UCSD-AML1 (cell line): ENCODE measurements at regions not wholly inside any gene's neighbourhood (a gene's known extent, or its start where the extent isn't known, plus 50 kb on each side); places are given as distances from the start of the nearest gene placed in this dataset.
"Not testable (repeated sequence)": the region's sequence is repeated elsewhere in the genome, so short reads cannot be mapped to it uniquely, and the experiment has no call there.

Experiments
- DNase-seq: peaks from one replicate; lab custom pipeline; 2025; ENCODE audit not compliant: unreplicated experiment; lab: John Stamatoyannopoulos, UW

- DNase-seq = no peak
Measured at GRCh38 chr4:167918077-167918476, 174.3 kb upstream of the ANXA10 start.

GRCh38 chr4:167930166-167930565 lies 162.2 kb upstream of the ANXA10 start:
- no peak for DNase-seq

- no peak for DNase-seq
Measured at GRCh38 chr4:167934216-167934615, 158.1 kb upstream of the ANXA10 start.

GRCh38 chr4:167939863-167940616 lies 152.3 kb upstream of the ANXA10 start:
- no peak for DNase-seq

GRCh38 chr4:167943872-167944505 lies 148.3 kb upstream of the ANXA10 start:
- DNase-seq = no peak

- DNase-seq = no peak
Measured at GRCh38 chr4:167944721-167945120, 147.6 kb upstream of the ANXA10 start.

- no peak for DNase-seq
Measured at GRCh38 chr4:167955006-167955405, 137.3 kb upstream of the ANXA10 start.

GRCh38 chr4:167956676-167957075 lies 135.7 kb upstream of the ANXA10 start:
- DNase-seq = no peak

GRCh38 chr4:167964766-167965373 lies 127.5 kb upstream of the ANXA10 start:
- no peak for DNase-seq

GRCh38 chr4:167966143-167966542 lies 126.2 kb upstream of the ANXA10 start:
- no peak for DNase-seq

- DNase-seq = no peak
Measured at GRCh38 chr4:167973513-167973912, 118.8 kb upstream of the ANXA10 start.

GRCh38 chr4:167985565-167985964 lies 106.8 kb upstream of the ANXA10 start:
- no peak for DNase-seq

GRCh38 chr4:167986044-167986443 lies 106.3 kb upstream of the ANXA10 start:
- no peak for DNase-seq

- DNase-seq = no peak
Measured at GRCh38 chr4:167987285-167987684, 105.1 kb upstream of the ANXA10 start.

- no peak for DNase-seq
Measured at GRCh38 chr4:167989815-167990214, 102.5 kb upstream of the ANXA10 start.

GRCh38 chr4:168008112-168008511 lies 84.2 kb upstream of the ANXA10 start:
- DNase-seq = not testable (repeated sequence)

- DNase-seq = no peak
Measured at GRCh38 chr4:168019019-168019651, 73.2 kb upstream of the ANXA10 start.

- no peak for DNase-seq
Measured at GRCh38 chr4:168019921-168020320, 72.4 kb upstream of the ANXA10 start.

- DNase-seq = no peak
Measured at GRCh38 chr4:168021666-168022065, 70.7 kb upstream of the ANXA10 start.

GRCh38 chr4:168028568-168028967 lies 63.8 kb upstream of the ANXA10 start:
- no peak for DNase-seq

GRCh38 chr4:168028970-168029597 lies 63.3 kb upstream of the ANXA10 start:
- no peak for DNase-seq
